Mucosa of stomach (tissue), 1 donor: ENCODE measurements at regions not wholly inside any gene's neighbourhood (a gene's known extent, or its start where the extent isn't known, plus 50 kb on each side); places are given as distances from the start of the nearest gene placed in this dataset.

Experiments used
- H3K27me3 ChIP-seq: one replicate; pipeline ENCODE4 v1.7.0; 2013; ENCODE audit warnings: mild to moderate bottlenecking, low read length; ENCODE audit not compliant: control insufficient read depth, insufficient read depth
- H3K36me3 ChIP-seq: one replicate; pipeline ENCODE4 v1.7.0; 2013; ENCODE audit warnings: low read length; ENCODE audit not compliant: control insufficient read depth, insufficient read depth
- H3K4me1 ChIP-seq: one replicate; pipeline ENCODE4 v1.7.0; 2013; ENCODE audit warnings: mild to moderate bottlenecking, low read length; ENCODE audit not compliant: control insufficient read depth, insufficient read depth
- H3K4me3 ChIP-seq: one replicate; pipeline ENCODE4 v1.7.0; 2013; ENCODE audit warnings: low read length
- H3K9ac ChIP-seq: one replicate; pipeline ENCODE4 v1.7.0; 2013; ENCODE audit warnings: mild to moderate bottlenecking, low read length, moderate library complexity
- H3K9me3 ChIP-seq: one replicate; pipeline ENCODE4 v1.7.0; 2013; ENCODE audit warnings: mild to moderate bottlenecking, low read length, moderate library complexity; ENCODE audit not compliant: control insufficient read depth
- donor health status: Pancreatic carcinoma.

DNA sequence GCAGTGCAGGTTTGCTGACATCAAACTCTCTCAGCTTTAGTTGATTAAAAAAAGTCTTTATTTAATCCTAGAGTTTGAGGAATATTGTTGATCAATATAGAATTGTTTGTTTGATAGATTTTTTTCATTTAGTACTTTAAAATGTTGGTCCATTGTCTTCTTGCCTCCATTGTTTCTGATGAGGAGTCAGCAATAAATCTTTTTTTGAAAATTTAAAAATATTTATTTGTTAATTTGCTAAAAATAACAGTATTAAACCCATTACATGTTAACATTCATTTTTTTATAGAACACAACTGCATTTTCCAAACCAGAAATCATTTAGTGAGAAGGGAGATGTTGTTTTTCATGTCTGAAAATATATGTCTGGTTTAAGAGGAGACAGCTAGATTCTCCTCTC is 173.8 kb upstream of the USP24 start:
- Histone ChIP-seq H3K4me1 (no peaks in the 10 kb centered on the region), H3K36me3 (no peaks in the 10 kb centered on the region), H3K27me3 (no peaks in the 10 kb centered on the region), H3K4me3 (no peak overlapping the region), H3K9ac (no peak overlapping the region), H3K9me3 (no peaks in the 10 kb centered on the region)

DNA sequence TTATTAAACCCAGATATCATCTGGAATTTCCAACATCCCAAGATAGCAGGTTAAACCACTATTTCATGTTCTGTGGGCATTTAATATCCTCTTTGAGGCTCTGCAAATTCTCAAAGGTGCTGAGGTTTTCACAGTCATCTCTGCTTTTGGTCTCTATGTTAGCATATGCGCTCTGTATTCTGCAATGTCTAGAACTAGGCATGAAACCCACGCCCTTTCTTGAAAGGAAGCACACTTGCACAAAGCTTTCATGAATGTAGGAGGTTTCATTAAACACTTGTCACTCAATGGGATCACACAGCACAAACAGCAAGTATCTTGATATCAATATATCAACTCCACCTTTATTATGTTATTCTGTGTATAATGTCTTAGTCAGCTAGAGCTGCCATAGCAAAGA is 172.0 kb upstream of the USP24 start:
- Histone ChIP-seq H3K4me3 (no peak overlapping the region), H3K9me3 (no peaks in the 10 kb centered on the region), H3K4me1 (no peaks in the 10 kb centered on the region), H3K9ac (no peak overlapping the region), H3K36me3 (no peaks in the 10 kb centered on the region), H3K27me3 (no peaks in the 10 kb centered on the region)

DNA sequence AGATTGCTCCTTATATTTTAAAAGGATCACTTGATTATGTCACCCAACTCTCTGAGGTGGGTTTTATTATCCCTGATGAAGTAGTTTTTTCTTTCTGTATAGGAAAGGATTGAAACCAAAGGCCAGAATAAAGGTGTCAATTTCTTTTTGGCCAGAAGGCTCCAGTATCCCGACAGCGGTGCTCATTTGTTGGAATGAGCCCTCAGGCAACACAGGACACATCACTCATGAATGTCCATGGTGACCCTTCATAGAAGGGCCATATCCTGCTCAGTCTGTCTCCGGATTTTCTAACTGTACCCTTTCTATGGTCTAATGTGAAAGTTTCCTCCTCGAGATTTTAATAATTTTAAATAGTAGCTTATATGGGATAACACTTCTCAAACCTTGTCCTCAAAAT is 171.3 kb upstream of the USP24 start:
- Histone ChIP-seq H3K9ac (no peak overlapping the region), H3K4me3 (no peak overlapping the region), H3K4me1 (no peaks in the 10 kb centered on the region), H3K9me3 (no peaks in the 10 kb centered on the region), H3K27me3 (no peaks in the 10 kb centered on the region), H3K36me3 (no peaks in the 10 kb centered on the region)

DNA sequence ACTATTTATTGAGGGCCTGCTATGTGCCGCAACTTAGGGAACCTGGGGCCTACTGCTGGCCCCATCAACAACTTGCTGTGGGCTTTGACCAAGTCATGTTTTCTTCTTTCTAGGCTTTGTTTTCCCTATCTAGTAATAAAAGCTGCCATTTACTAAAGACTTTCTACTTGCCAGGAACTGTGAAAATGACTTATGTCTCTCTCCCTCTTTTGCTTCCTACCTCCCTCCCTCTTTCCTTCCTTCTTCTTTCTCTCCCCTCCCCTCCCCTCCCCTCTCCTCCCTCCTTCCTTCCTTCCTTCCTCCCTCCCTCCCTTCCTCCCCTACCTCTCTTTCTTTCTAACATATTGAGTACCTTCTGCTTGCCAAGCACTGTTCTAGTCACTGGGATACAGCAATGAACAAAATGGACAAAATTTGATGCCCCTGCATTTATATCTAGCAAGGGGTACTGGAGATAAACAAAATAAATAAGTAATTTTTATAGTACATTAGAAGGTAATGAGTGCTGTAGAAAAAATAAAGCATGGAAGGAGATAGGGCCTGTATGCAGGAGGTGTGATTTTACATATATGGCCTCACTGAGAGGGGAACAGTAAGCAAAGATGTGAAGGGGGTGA is 170.3 kb upstream of the USP24 start:
- Histone ChIP-seq H3K4me3 (no peak overlapping the region), H3K9ac (no peak overlapping the region), H3K36me3 (no peaks in the 10 kb centered on the region), H3K9me3 (no peaks in the 10 kb centered on the region), H3K4me1 (no peaks in the 10 kb centered on the region), H3K27me3 (no peaks in the 10 kb centered on the region)

DNA sequence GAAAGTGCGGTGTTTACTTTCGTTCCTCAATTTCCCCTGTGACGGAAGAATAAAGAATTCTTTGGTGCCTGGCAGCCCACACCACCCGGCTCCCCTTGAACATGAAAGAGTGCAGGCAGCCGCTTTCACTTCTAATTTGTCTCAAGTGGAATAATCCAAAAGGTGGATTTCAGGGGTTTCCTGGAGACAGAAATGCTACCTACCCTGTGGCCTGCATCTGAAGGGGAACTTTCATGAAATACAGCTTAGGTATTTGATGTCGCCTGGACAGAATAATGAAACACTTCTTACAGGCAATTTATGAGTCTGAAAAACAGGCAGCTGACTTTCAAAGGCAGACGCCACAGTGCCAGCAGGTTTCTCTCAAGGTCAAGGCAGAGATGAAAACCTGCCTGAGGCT is 169.5 kb upstream of the USP24 start:
- Histone ChIP-seq H3K4me1 (no peaks in the 10 kb centered on the region), H3K4me3 (no peak overlapping the region), H3K27me3 (no peaks in the 10 kb centered on the region), H3K36me3 (no peaks in the 10 kb centered on the region), H3K9ac (no peak overlapping the region), H3K9me3 (no peaks in the 10 kb centered on the region)

DNA sequence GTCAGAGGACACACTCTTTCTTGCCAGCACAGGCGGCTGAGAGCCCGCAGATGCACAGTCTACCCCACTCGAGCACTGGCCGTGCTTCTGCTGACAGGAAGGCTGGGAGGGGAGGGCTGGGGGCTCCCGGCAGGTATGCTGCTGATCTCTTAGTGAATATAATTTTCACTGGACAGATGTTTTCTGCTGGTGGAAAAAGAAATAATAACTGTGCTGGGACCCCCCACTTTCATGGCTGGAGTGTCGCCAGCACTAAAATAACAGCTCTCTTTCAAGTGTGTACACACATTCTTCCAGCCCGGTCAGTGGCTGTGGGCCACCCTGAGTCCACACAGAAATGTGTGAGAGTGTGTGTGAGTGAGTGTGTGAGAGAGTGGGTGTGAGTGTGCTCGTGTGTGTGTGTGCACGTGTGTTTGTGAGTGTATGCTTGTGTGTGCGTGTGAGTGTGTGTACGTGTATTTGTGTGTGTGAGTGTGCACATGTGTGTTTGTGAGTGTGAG is 167.7 kb upstream of the USP24 start:
- no peak overlapping the region for H3K4me3 ChIP-seq
- H3K9me3 ChIP-seq = no peaks in the 10 kb centered on the region
- H3K27me3 ChIP-seq = no peaks in the 10 kb centered on the region
- H3K4me1 ChIP-seq = no peaks in the 10 kb centered on the region
- H3K36me3 ChIP-seq = no peaks in the 10 kb centered on the region
- H3K9ac ChIP-seq = no peak overlapping the region

DNA sequence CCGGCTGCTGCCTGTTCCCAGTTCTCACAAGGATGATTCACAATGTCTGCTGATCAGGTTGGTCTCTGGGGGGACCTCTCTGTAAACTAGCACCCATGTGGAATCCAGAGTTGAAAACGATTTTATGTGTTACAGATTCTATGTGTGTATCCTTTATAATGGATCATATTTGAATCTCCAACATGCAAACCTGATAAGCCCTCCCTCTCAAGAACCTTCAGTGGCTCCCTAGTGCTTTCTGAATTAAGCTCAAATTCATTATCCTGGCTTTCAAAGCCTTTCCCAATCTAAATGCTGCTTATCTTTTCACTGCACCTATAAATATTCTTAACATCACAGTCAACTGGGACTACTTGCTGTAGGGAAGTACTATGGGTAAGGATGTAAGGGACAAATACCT is 166.8 kb upstream of the USP24 start:
- Histone ChIP-seq H3K36me3 (no peaks in the 10 kb centered on the region), H3K27me3 (no peaks in the 10 kb centered on the region), H3K9ac (no peak overlapping the region), H3K9me3 (no peaks in the 10 kb centered on the region), H3K4me3 (no peak overlapping the region), H3K4me1 (no peaks in the 10 kb centered on the region)

DNA sequence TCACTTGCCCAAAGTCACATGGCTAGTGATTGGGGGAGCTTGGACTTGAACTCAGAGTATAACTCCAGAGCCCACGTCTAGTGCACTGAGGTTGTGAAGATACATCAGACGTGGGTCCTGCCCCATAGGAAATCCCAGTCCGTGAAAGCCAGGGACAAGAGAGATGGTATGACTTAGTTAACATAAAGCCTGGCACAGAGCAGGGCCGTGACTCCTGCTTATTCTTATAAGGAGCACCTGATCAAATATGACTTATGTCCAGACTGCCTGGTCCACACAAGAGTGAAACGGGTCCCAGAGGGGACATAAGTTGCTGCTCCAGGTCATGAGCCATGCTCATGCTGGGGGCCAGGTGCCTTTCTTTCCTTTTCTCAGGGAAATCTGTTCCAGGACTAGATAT is 166.3 kb upstream of the USP24 start:
- Histone ChIP-seq H3K4me3 (no peak overlapping the region), H3K9me3 (no peaks in the 10 kb centered on the region), H3K36me3 (no peaks in the 10 kb centered on the region), H3K27me3 (no peaks in the 10 kb centered on the region), H3K4me1 (no peaks in the 10 kb centered on the region), H3K9ac (no peak overlapping the region)

DNA sequence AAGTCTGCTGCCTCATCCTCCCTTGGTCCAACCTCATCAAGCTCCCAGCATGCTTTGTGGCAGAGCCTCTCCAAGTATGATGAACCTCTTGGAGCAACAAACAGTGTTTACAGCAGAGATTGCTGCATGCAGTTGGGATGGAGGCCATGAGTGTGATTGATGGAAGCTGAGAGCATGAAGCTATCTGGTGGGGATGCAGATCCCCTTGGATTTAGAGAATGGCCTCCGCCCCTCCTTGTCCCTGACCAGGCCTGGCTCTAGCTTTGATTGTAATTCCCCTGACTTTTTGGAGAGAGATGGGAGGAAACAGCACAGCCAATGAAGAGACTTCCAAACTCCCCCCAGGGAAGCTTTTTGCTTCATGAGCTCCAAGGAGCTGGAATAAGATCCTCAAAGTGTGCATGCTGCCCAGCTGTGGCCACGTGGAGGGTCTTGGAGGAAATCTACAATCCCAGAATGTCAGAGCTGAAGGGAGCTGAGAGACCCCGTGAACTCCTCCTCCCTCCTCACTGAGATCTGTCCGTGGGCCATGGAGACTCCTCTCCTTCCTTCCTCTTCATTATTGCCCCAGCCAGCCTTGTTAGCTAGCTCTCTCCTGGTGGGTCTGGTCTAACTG is 165.3 kb upstream of the USP24 start:
- Histone ChIP-seq H3K9me3 (no peaks in the 10 kb centered on the region), H3K36me3 (no peaks in the 10 kb centered on the region), H3K4me3 (no peak overlapping the region), H3K9ac (no peak overlapping the region), H3K27me3 (no peaks in the 10 kb centered on the region), H3K4me1 (peaks cover 2% of the 10 kb centered on the region)

DNA sequence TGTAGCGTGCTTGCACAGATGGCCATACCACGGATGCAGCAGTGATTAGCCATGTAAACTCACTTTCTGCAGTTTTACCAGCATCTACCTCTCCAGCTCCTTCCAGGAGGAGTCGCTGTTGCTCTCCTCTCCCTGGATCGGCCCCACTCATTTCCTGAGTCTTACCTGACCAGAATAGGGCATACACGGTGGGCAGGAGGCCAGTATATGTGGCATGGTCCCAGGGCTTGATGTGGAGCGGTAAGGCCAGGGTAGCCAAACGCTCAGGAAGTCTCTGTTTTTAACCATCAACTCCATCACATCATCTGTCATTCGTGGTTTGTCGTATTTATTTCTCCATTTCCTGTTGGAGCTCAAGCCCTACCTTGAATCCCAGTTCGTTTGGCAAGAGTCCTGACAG is 163.4 kb upstream of the USP24 start:
- Histone ChIP-seq H3K9me3 (no peaks in the 10 kb centered on the region), H3K9ac (no peak overlapping the region), H3K4me3 (no peak overlapping the region), H3K4me1 (peaks cover 8% of the 10 kb centered on the region), H3K36me3 (no peaks in the 10 kb centered on the region), H3K27me3 (no peaks in the 10 kb centered on the region)

DNA sequence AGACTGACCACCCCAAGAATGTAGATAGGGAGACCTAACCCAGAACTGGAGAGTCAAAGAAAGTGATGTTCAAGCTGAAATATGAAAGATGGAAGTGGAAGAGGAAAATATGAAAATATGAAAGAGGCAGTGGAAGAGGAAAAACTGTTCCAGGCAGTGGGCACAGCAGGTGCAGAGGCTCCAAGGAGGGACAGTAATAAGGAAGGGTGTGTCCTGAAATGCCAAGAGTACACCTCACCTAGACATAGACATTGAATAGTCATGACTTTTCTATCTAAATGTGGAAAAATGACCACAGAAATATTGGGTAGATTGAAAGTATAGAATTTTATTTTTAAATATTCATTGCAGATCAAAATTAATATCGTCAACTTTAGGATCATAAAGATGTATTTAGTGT is 161.7 kb upstream of the USP24 start:
- no peaks in the 10 kb centered on the region for H3K9me3 ChIP-seq
- peaks cover 8% of the 10 kb centered on the region for H3K4me1 ChIP-seq
- H3K27me3 ChIP-seq = no peaks in the 10 kb centered on the region
- no peak overlapping the region for H3K4me3 ChIP-seq
- no peak overlapping the region for H3K9ac ChIP-seq
- no peaks in the 10 kb centered on the region for H3K36me3 ChIP-seq

DNA sequence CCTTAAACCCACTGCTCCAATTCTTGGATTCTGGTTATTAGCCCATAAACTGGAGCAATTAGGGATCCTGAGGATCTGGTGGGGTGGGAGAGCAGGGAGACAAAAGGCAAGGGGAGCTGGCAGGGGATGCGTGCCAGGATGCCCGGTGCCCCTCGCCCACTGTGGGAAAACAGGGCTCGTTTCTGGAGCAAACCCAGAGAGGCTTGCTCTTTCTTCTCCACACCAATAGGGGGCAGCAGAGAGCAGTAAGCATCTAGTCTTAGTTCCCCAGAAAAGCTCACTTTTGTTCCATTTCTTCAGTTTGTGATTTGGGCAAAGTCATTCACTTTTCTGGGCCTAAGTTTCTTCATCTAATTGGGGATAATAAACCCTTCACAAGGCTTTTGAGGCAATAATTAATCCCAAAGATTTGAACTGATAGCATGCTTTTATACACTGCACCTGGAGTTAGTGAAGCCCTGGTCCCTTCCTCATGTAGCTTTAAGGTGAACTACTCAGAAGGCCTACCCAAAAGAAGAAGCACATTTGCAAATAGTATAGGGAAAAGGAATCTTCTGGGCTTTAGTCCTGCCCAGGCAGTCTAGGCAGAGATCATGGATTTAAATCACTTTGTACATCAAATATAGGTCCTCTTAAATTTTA is 160.6 kb upstream of the USP24 start:
- no peaks in the 10 kb centered on the region for H3K27me3 ChIP-seq
- no peak overlapping the region for H3K4me3 ChIP-seq
- H3K36me3 ChIP-seq = no peaks in the 10 kb centered on the region
- H3K4me1 ChIP-seq = peaks cover 8% of the 10 kb centered on the region
- H3K9ac ChIP-seq = peak overlapping the region; percentile 32
- H3K9me3 ChIP-seq = no peaks in the 10 kb centered on the region
